ENCODE measurements at regions not wholly inside any gene's neighbourhood (a gene's known extent, or its start where the extent isn't known, plus 50 kb on each side); places are given as distances from the start of the nearest gene placed in this dataset.

GRCh38 chr6:6471276-6471675 is 117.2 kb upstream of the LY86 start:
- no peaks in the 10 kb centered on the region for H3K4me1 ChIP-seq
- TF ChIP-seq EP300 (IDR thresholded peaks at IDR 0.05) = no peak
- TF ChIP-seq CTCF (IDR thresholded peaks at IDR 0.05) = no peak
- TF ChIP-seq POLR2A (IDR thresholded peaks at IDR 0.05) = no peak
- peaks cover 0 to 13% (median 0%) of the 10 kb centered on the region in 4 donors for H3K9me3 ChIP-seq
- H3K4me3 ChIP-seq = no peak overlapping the region
- 82 to 84% methylated on average over 3 of the region's 3 CpGs for WGBS, 2 donors
- no peaks in the 10 kb centered on the region for H3K27me3 ChIP-seq
- H3K36me3 ChIP-seq = no peaks in the 10 kb centered on the region
- no peak overlapping the region for H3K27ac ChIP-seq
- no peak for DNase-seq (ENCODE audit: low spot score in 2 of 2)

- Histone ChIP-seq H3K27ac (no peak overlapping the region), H3K4me1 (no peaks in the 10 kb centered on the region), H3K4me3 (no peak overlapping the region), H3K36me3 (no peaks in the 10 kb centered on the region), H3K27me3 (no peaks in the 10 kb centered on the region), H3K9me3 (peaks cover 0 to 13% (median 0%) of the 10 kb centered on the region in 4 donors)
- DNase-seq (ENCODE audit: low spot score in 2 of 2) = no peak
- TF ChIP-seq POLR2A (IDR thresholded peaks at IDR 0.05) = no peak
- no peak for TF ChIP-seq CTCF (IDR thresholded peaks at IDR 0.05)
- TF ChIP-seq EP300 (IDR thresholded peaks at IDR 0.05) = no peak
- 68 to 71% methylated on average over 11 of the region's 11 CpGs for WGBS, 2 donors
Observed at GRCh38 chr6:6474170-6474920, 114.2 kb upstream of the LY86 start.

- Histone ChIP-seq H3K9me3 (peaks cover 0 to 8% (median 2%) of the 10 kb centered on the region in 4 donors), H3K27me3 (no peaks in the 10 kb centered on the region), H3K4me3 (no peak overlapping the region), H3K27ac (no peak overlapping the region), H3K36me3 (no peaks in the 10 kb centered on the region), H3K4me1 (no peaks in the 10 kb centered on the region)
- DNase-seq (ENCODE audit: low spot score in 2 of 2) = no peak
- 54 to 63% methylated on average over 6 of the region's 6 CpGs for WGBS, 2 donors
- TF ChIP-seq CTCF (IDR thresholded peaks at IDR 0.05) = no peak
- TF ChIP-seq POLR2A (IDR thresholded peaks at IDR 0.05) = no peak
- no peak for TF ChIP-seq EP300 (IDR thresholded peaks at IDR 0.05)
Observed at GRCh38 chr6:6479785-6480184, 108.7 kb upstream of the LY86 start.

GRCh38 chr6:6482256-6482655 is 106.3 kb upstream of the LY86 start:
- Histone ChIP-seq H3K4me3 (no peak overlapping the region), H3K36me3 (no peaks in the 10 kb centered on the region), H3K4me1 (no peaks in the 10 kb centered on the region), H3K9me3 (peaks cover 0 to 8% (median 2%) of the 10 kb centered on the region in 4 donors), H3K27ac (no peak overlapping the region), H3K27me3 (no peaks in the 10 kb centered on the region)
- TF ChIP-seq EP300 (IDR thresholded peaks at IDR 0.05) = no peak
- TF ChIP-seq CTCF (IDR thresholded peaks at IDR 0.05) = no peak
- no peak for TF ChIP-seq POLR2A (IDR thresholded peaks at IDR 0.05)
- 87 to 88% methylated on average over 5 of the region's 5 CpGs for WGBS, 2 donors
- no peak for DNase-seq (ENCODE audit: low spot score in 2 of 2)

GRCh38 chr6:6483168-6483567 is 105.4 kb upstream of the LY86 start:
- WGBS, 2 donors = 91 to 93% methylated on average over 2 of the region's 2 CpGs
- H3K36me3 ChIP-seq = no peaks in the 10 kb centered on the region

More at GRCh38 chr6:6483168-6483567, 105.4 kb upstream of the LY86 start:
- Histone ChIP-seq H3K27me3 (no peaks in the 10 kb centered on the region), H3K4me1 (no peaks in the 10 kb centered on the region), H3K27ac (no peak overlapping the region), H3K9me3 (peaks cover 0 to 8% (median 2%) of the 10 kb centered on the region in 4 donors), H3K4me3 (no peak overlapping the region)
- no peak for TF ChIP-seq EP300 (IDR thresholded peaks at IDR 0.05)
- no peak for TF ChIP-seq POLR2A (IDR thresholded peaks at IDR 0.05)
- TF ChIP-seq CTCF (IDR thresholded peaks at IDR 0.05) = no peak
- no peak for DNase-seq (ENCODE audit: low spot score in 2 of 2)
